ENCODE measurements at regions not wholly inside any gene's neighbourhood (a gene's known extent, or its start where the extent isn't known, plus 50 kb on each side); places are given as distances from the start of the nearest gene placed in this dataset.
"Not testable (repeated sequence)": the region's sequence is repeated elsewhere in the genome, so short reads cannot be mapped to it uniquely, and the experiment has no call there.

DNA sequence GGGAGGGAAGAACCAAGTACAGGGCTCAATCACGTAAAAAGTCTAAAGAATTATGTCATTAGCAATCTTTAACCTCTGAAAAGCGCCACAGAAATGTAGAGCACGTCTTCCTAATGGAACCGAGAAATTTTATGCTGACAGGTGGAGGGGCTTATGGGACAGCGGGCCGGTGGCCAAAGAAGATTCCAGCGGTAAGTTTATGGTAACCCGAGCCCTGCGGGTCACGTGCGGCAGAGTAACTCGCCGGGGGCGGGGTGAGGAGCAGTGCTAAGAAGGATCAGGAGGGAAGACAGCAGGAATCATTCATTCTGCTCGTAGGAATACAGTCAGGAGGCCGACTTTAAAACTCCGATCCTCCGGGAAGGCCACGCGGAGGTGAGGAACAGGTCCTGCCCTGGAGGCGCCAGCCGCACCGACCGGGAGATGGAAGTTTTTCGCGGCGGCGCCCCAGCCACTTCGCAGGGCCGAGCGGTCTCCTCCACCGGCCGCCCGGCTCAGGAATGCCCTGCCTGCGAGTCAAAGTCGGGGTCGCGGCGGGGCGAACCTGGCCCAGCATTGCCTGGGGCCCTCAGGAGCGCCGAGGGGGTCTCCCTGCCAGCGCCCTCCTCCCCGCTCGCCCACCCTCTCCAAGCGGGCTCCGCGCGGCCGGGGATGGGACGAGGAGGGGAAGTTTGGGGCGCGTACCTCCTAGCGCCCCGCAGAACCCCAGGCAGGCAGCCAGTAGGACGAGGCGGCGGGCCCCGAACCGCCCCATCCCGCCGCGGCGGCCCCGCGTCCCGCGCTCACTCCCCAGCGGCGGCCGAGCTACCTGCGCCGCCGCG, 101.8 kb downstream of the ESM1 start:
- DNase-seq, result no peak

DNA sequence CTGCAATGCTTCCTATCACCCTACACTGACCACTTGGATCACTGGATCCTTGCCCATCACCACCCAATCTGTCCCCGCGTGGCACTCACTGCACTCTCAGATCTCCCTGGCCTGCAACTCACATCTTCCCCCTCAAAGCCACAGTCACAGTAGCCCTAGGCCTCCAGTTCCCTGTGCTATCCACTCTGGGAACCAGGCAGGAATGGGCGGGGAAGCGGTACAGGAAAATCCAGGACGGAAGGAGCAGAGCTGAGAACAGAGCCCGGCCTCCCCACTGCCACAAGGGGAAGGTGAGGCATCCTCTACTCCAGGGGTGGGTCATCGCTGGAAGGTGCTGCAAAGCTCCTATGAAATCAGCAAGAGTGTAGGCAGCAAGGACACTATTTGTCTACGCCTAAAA, 102.6 kb downstream of the ESM1 start:
- DNase-seq, result no peak

DNA sequence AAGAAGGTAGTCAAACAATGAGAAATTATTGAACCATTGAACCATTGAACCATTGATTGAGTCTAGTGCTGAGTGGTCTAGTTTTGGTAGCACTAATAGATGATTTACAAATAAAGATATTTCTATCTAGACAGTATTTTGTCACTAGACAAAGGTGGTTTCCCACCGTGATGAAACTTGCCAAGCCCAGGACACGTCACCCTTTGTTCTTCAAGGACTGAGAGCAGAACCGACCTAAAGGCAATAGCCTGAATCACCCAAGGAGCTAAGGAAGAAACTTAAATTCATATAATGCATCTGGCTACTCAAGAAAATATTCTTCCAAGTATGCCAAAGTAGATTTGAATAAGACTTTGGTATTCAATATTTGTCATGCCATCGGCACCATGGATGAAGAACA, 103.3 kb downstream of the ESM1 start:
- no peak for DNase-seq

- no peak for DNase-seq
Measured at GRCh38 chr5:54881286-54882005, 103.9 kb downstream of the ESM1 start.

DNA sequence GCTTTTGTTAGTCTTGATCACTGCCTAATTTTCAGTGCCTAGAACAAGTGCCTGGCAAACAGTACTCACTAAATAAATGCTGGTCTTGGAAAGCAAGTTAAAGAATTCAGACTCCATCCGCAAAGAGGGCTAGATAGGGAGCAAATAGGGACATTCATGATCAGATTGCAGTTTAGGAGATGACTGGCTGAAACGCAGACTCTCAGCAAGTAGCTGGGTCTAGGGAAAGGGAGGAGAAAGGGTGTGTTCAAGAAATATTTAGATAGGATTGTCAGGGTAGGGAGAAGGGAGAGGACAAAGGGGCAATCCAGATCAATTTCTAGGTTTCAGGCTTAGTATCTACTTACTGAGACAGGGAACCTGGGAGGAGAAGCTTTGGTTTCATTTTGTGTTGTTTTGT, 108.4 kb downstream of the ESM1 start:
- no peak for DNase-seq

GRCh38 chr5:54876556-54876955, 108.8 kb downstream of the ESM1 start:
- DNase-seq, result no peak

- no peak for DNase-seq
Measured at GRCh38 chr5:54874337-54875021, 110.9 kb downstream of the ESM1 start.

DNA sequence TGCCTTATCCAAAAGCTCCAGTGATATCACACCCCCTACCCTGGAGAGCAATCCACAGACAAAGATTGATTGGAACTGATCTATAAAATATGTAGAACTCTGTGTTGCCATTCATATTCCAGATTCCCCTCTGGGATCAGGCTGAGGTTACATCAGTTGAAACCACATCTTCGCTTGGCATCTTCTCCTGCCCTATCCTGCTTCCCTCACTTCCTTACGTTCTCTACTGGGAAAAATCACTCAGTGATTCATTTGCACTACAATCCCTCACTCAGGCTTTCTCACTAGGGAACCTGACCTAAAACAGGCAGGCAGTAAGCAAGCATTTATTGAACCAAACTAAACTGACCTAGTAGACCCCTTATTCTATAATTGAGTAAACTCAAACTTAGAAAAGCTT, 111.7 kb downstream of the ESM1 start:
- no peak for DNase-seq

DNA sequence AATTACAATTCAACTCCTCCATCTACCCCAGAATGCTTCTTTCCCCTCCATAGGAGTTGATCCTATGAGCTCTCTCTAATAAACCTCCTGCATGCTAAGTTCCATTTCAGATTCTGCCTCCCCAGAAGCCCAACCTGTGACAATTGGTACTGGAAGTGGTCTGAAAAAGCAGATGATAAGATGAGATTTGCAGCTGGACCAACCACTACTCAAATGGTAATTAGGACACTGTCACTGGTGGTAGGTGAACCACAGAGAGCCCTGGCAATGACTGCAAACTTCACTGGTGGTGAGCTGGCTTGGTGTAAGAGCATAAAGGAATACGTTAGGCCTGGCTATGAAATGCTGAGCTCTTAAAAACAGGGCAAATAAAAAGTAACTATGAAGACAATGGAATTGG, 112.6 kb downstream of the ESM1 start:
- DNase-seq, result no peak

GRCh38 chr5:54870271-54870670, 115.1 kb downstream of the ESM1 start:
- no peak for DNase-seq

GRCh38 chr5:54869691-54870090, 115.7 kb downstream of the ESM1 start:
- DNase-seq, result no peak

GRCh38 chr5:54868511-54869483, 116.6 kb downstream of the ESM1 start:
- no peak for DNase-seq

GRCh38 chr5:54867310-54867944, 118.0 kb downstream of the ESM1 start:
- DNase-seq, result peak; percentile 67

DNA sequence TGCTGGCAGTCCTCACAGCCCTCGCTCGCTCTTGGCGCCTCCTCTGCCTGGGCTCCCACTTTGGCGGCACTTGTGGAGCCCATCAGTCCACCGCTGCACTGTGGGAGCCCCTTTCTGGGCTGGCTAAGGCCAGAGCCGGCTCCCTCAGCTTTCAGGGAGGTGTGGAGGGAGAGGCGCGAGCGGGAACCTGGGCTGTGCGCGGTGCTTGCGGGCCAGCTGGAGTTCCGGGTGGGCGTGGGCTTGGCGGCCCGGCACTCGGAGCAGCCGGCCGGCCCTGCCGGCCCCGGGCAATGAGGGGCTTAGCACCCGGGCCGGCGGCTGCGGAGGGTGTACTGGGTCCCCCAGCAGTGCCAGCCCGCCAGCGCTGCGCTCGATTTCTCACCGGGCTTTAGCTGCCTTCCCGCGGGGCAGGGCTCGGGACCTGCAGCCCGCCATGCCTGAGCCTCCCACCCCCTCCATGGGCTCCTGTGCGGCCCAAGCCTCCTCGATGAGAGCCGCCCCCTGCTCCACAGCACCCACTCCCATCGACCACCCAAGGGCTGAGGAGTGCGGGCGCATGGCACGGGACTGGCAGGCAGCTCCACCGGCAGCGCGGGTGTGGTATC, 120.4 kb downstream of the ESM1 start:
- DNase-seq, result not testable (repeated sequence)

- no peak for DNase-seq
Measured at GRCh38 chr5:54862036-54862435, 123.4 kb downstream of the ESM1 start.

- DNase-seq, result no peak
Measured at GRCh38 chr5:54861212-54861894, 124.0 kb downstream of the ESM1 start.

- no peak for DNase-seq
Measured at GRCh38 chr5:54860321-54860720, 125.1 kb downstream of the ESM1 start.

- DNase-seq, result no peak
Measured at GRCh38 chr5:54859316-54859715, 126.1 kb downstream of the ESM1 start.

DNA sequence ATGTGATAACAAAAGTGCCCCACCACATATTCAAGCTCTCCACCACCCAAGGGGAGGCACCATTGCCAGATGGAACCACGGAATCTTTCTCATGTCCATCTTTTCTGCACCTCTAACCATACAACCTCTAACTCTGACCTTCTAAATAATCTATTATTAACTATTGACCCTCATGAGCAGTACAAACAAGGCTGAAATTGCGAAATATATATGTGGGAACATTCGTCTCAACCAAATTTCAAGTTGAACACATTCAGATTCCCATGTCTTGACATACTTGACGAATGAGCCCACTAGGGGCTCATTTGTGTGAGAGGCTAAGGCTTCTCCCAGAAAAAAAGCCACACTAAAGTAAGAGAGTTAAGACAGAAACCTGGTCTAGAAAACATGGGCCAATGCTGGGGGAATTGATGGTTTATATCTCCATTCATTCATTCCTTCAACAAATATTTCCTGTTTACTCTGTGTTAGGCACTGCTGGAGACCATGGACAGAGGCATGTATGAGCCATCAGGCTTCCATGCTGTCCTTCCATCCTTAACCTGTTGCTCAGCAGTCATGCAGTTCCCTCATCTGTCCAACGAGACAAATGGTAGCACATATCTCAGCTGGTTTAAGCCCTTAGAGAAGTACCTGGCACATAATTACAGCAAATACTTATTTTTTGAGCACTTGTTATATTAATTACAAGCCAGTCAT, 130.4 kb downstream of the ESM1 start:
- DNase-seq, result no peak

- no peak for DNase-seq
Measured at GRCh38 chr5:54852007-54852406, 133.4 kb downstream of the ESM1 start.

Measured in COR-L47 (cell line).